ENCODE measurements at regions not wholly inside any gene's neighbourhood (a gene's known extent, or its start where the extent isn't known, plus 50 kb on each side); places are given as distances from the start of the nearest gene placed in this dataset.

- no peak overlapping the region for H3K27ac ChIP-seq (ENCODE audit: low read depth in 1 of 2, low read length in 2 of 2)
- no peak for TF ChIP-seq FOXA2 (IDR thresholded peaks at IDR 0.05)
- TF ChIP-seq NR2F2 (IDR thresholded peaks at IDR 0.05) = no peak
- no peak for TF ChIP-seq JUND (IDR thresholded peaks at IDR 0.05)
- TF ChIP-seq RAD21 (IDR thresholded peaks at IDR 0.05) = no peak
- no peak for TF ChIP-seq YY1 (IDR thresholded peaks at IDR 0.05)
- TF ChIP-seq MAX (IDR thresholded peaks at IDR 0.05) = no peak
- no peak for DNase-seq (ENCODE audit: low spot score)
- no peaks in the 10 kb centered on the region for H3K9me3 ChIP-seq (ENCODE audit: control insufficient read depth in 4 of 4, low read length in 3 of 4)
- H3K4me1 ChIP-seq (ENCODE audit: control insufficient read depth in 4 of 4, insufficient read depth in 4 of 4, low read length in 3 of 4) = no peaks in the 10 kb centered on the region
- WGBS = 53% methylated on average over 1 of the region's 1 CpG
- no peaks in the 10 kb centered on the region for H3K27me3 ChIP-seq (ENCODE audit: control insufficient read depth in 4 of 4, insufficient read depth in 4 of 4, low read length in 3 of 4)
- no peaks in the 10 kb centered on the region for H3K36me3 ChIP-seq (ENCODE audit: control insufficient read depth in 4 of 4, insufficient read depth in 3 of 4, low read depth in 1 of 4, low read length in 3 of 4)
- H3K9ac ChIP-seq (ENCODE audit: low read depth in 1 of 2, low read length in 2 of 2) = no peak overlapping the region
- no peak overlapping the region for H3K4me3 ChIP-seq (ENCODE audit: low read depth in 1 of 3, low read length in 3 of 3)
These were observed 418.5 kb upstream of the PKN2 start for GRCh38 chr1:88265606-88266005.

GRCh38 chr1:88266051-88266450 is 418.0 kb upstream of the PKN2 start:
- no peak for DNase-seq (ENCODE audit: low spot score)
- no peak overlapping the region for H3K27ac ChIP-seq (ENCODE audit: low read depth in 1 of 2, low read length in 2 of 2)
- H3K4me1 ChIP-seq (ENCODE audit: control insufficient read depth in 4 of 4, insufficient read depth in 4 of 4, low read length in 3 of 4) = no peaks in the 10 kb centered on the region
- H3K27me3 ChIP-seq (ENCODE audit: control insufficient read depth in 4 of 4, insufficient read depth in 4 of 4, low read length in 3 of 4) = no peaks in the 10 kb centered on the region
- TF ChIP-seq NR2F2 (IDR thresholded peaks at IDR 0.05) = no peak
- TF ChIP-seq ZBTB33 (IDR thresholded peaks at IDR 0.05) = no peak
- TF ChIP-seq FOXA2 (IDR thresholded peaks at IDR 0.05) = no peak
- no peak for TF ChIP-seq TAF1 (conservative IDR thresholded peaks at IDR 0.05)
- TF ChIP-seq RXRA (IDR thresholded peaks at IDR 0.05) = no peak
- no peak for TF ChIP-seq HNF4A (conservative IDR thresholded peaks at IDR 0.05)
- TF ChIP-seq FOXA1 (IDR thresholded peaks at IDR 0.05) = no peak
- TF ChIP-seq YY1 (IDR thresholded peaks at IDR 0.05) = no peak
- no peak for TF ChIP-seq MAX (IDR thresholded peaks at IDR 0.05)
- no peak for TF ChIP-seq ATF3 (IDR thresholded peaks at IDR 0.05)
- no peak for TF ChIP-seq JUND (IDR thresholded peaks at IDR 0.05)
- no peak for TF ChIP-seq EGR1 (IDR thresholded peaks at IDR 0.05; ENCODE audit: low read depth in 2 of 2)
- TF ChIP-seq REST (IDR thresholded peaks at IDR 0.05) = no peak
- TF ChIP-seq SP1 (IDR thresholded peaks at IDR 0.05) = no peak
- TF ChIP-seq RAD21 (IDR thresholded peaks at IDR 0.05) = no peak
- TF ChIP-seq HNF4G (IDR thresholded peaks at IDR 0.05) = no peak
- H3K9ac ChIP-seq (ENCODE audit: low read depth in 1 of 2, low read length in 2 of 2) = no peak overlapping the region
- H3K4me3 ChIP-seq (ENCODE audit: low read depth in 1 of 3, low read length in 3 of 3) = no peak overlapping the region
- WGBS = 92% methylated on average over 1 of the region's 1 CpG
- H3K9me3 ChIP-seq (ENCODE audit: control insufficient read depth in 4 of 4, low read length in 3 of 4) = no peaks in the 10 kb centered on the region
- H3K36me3 ChIP-seq (ENCODE audit: control insufficient read depth in 4 of 4, insufficient read depth in 3 of 4, low read depth in 1 of 4, low read length in 3 of 4) = no peaks in the 10 kb centered on the region
